Keratinocyte (primary cell): ENCODE measurements at regions not wholly inside any gene's neighbourhood (a gene's known extent, or its start where the extent isn't known, plus 50 kb on each side); places are given as distances from the start of the nearest gene placed in this dataset.

Source experiments
- DNase-seq: peaks from one replicate; pipeline ENCODE4 v3.0.0-alpha.2; 2011; ENCODE audit warnings: low read depth, missing footprints, low spot score
- FAIRE-seq: peaks from 2 replicates; lab custom pipeline; 2011; peaks lifted over from hg19 to GRCh38; lab: Jason Lieb, UNC
- H2AFZ ChIP-seq: 2 replicates; pipeline ENCODE4 v1.6.0; 2012; ENCODE audit warnings: low read length, control low read depth, inconsistent platforms; ENCODE audit not compliant: control insufficient read depth
- H3K27ac ChIP-seq: 2 replicates; pipeline ENCODE4 v1.5.1; 2011; ENCODE audit warnings: low read length; ENCODE audit not compliant: control insufficient read depth, insufficient read depth
- H3K27me3 ChIP-seq: 3 replicates; pipeline ENCODE4 v1.6.0; 2011; ENCODE audit warnings: low read length; ENCODE audit not compliant: control insufficient read depth, insufficient read depth; ENCODE audit errors: extremely low read depth
- H3K36me3 ChIP-seq, 2 experiments: 2 replicates in 1 of 2; 3 replicates in 1 of 2; pipeline ENCODE4 v1.5.1; 2011; ENCODE audit warnings: low read length in 2 of 2, mild to moderate bottlenecking in 1 of 2; ENCODE audit not compliant: control insufficient read depth in 2 of 2, insufficient read depth in 2 of 2; ENCODE audit errors: extremely low read depth in 1 of 2
- H3K4me1 ChIP-seq: 3 replicates; pipeline ENCODE4 v1.5.1; 2011; ENCODE audit warnings: low read length; ENCODE audit not compliant: control insufficient read depth, insufficient read depth; ENCODE audit errors: extremely low read depth
- H3K4me2 ChIP-seq: 3 replicates; pipeline ENCODE4 v1.6.0; 2011; ENCODE audit warnings: low read depth, low read length; ENCODE audit not compliant: control insufficient read depth, insufficient read depth; ENCODE audit errors: extremely low read depth
- H3K4me3 ChIP-seq, 3 experiments: fragments of 200-600 bp in 1 of 3; sonication (generic) in 1 of 3; 2 replicates in 2 of 3; 3 replicates in 1 of 3; pipeline ENCODE4 v1.5.1; 2011 to 2016; ENCODE audit warnings: low read length in 3 of 3, mild to moderate bottlenecking in 3 of 3, control low read depth in 2 of 3, inconsistent platforms in 1 of 3, low read depth in 1 of 3, mixed read lengths in 1 of 3, mixed run types in 1 of 3, moderate library complexity in 1 of 3; ENCODE audit not compliant: control insufficient read depth in 2 of 3, insufficient read depth in 2 of 3; ENCODE audit errors: extremely low read depth in 1 of 3
- H3K79me2 ChIP-seq: 2 replicates; pipeline ENCODE4 v1.6.0; 2012; ENCODE audit warnings: low read length; ENCODE audit not compliant: control insufficient read depth, insufficient read depth
- H3K9ac ChIP-seq: 3 replicates; pipeline ENCODE4 v1.6.0; 2011; ENCODE audit warnings: low read length; ENCODE audit not compliant: control insufficient read depth, insufficient read depth; ENCODE audit errors: extremely low read depth
- H3K9me1 ChIP-seq: 3 replicates; pipeline ENCODE4 v1.6.0; 2011; ENCODE audit warnings: low read length; ENCODE audit not compliant: control insufficient read depth, insufficient read depth; ENCODE audit errors: extremely low read depth
- H3K9me3 ChIP-seq: 2 replicates; pipeline ENCODE4 v1.5.1; 2012; ENCODE audit warnings: low read depth, low read length; ENCODE audit not compliant: control insufficient read depth
- H4K20me1 ChIP-seq: 3 replicates; pipeline ENCODE4 v1.6.0; 2011; ENCODE audit warnings: low read length; ENCODE audit not compliant: control insufficient read depth, insufficient read depth; ENCODE audit errors: extremely low read depth
- EZH2 ChIP-seq: IDR thresholded peaks from one replicate; pipeline ENCODE4 v1.6.1; 2012; ENCODE audit warnings: inconsistent platforms, mild to moderate bottlenecking, low read length, moderate library complexity
- dilution Hi-C: fragments of 300-500 bp; cut with MboI; formaldehyde crosslinking; loops from one replicate; pipeline ENCODE4 v1.7.0; 2020; ENCODE audit warnings: low sequenced_read_pairs; ENCODE audit not compliant: extremely low pct_ligation_motif_present
- TF ChIP-seq, protein P1 (sequence below), 3 experiments: IDR thresholded peaks in 1 of 3; conservative IDR thresholded peaks in 1 of 3; optimal IDR thresholded peaks in 1 of 3; 2 replicates in 2 of 3; 3 replicates in 1 of 3; pipeline versions ENCODE3 to v1.5.1; 2011; ENCODE audit warnings: low read length in 3 of 3, mild to moderate bottlenecking in 3 of 3, moderate library complexity in 2 of 3, control low read depth in 1 of 3, inconsistent platforms in 1 of 3; ENCODE audit not compliant: insufficient read depth in 2 of 3; ENCODE audit errors: extremely low read depth in 1 of 3

DNA sequence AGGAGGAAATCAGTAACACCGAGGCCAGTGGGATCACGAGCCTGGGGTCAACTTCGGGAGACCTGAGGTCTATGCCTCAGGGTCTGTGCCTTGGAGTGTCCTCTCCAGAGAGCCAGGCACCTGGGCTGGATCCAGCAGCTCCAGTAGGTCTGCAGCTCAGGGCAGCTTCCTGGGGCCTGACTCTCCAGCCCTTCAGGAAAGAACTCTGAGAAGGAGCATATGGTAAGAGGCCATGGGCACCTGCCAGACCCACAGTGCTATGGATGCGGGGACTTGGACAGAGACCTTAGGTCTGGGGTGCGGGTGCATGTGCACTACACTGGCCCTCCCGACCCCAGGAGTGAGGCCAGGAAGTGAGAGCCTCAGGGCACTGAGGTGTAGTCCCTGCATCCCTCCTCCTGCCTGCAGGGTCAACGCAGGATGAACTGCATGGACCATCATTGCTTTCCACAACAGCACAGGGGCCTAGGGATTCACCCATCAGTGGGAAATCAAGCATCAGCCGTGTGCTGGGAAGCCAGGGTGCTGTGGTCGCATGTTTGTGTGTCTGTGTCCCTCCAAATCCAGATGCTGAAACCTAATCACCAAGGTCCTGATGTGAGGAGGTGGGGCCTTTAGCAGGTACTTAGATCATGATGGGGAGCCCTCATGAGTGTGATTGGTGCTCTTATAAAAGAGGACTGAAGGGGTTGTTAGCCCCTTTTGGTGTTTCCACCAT is 210.9 kb upstream of the CST7 start:
- no peaks in the 10 kb centered on the region for H3K9me1 ChIP-seq
- FAIRE-seq (no peak), DNase-seq (no peak)
- TF ChIP-seq, protein P1, sequence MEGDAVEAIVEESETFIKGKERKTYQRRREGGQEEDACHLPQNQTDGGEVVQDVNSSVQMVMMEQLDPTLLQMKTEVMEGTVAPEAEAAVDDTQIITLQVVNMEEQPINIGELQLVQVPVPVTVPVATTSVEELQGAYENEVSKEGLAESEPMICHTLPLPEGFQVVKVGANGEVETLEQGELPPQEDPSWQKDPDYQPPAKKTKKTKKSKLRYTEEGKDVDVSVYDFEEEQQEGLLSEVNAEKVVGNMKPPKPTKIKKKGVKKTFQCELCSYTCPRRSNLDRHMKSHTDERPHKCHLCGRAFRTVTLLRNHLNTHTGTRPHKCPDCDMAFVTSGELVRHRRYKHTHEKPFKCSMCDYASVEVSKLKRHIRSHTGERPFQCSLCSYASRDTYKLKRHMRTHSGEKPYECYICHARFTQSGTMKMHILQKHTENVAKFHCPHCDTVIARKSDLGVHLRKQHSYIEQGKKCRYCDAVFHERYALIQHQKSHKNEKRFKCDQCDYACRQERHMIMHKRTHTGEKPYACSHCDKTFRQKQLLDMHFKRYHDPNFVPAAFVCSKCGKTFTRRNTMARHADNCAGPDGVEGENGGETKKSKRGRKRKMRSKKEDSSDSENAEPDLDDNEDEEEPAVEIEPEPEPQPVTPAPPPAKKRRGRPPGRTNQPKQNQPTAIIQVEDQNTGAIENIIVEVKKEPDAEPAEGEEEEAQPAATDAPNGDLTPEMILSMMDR (optimal IDR thresholded peaks at IDR 0.05 in 1 of 3, IDR thresholded peaks at IDR 0.05 in 1 of 3, conservative IDR thresholded peaks at IDR 0.05 in 1 of 3; ENCODE audit: extremely low read depth in 1 of 3, insufficient read depth in 2 of 3, low read length in 3 of 3), result no peak
- no peak for TF ChIP-seq EZH2
- H3K9ac ChIP-seq, result no peak overlapping the region
- H3K4me2 ChIP-seq, result no peak overlapping the region
- no peaks in the 10 kb centered on the region for H3K36me3 ChIP-seq
- no peaks in the 10 kb centered on the region for H4K20me1 ChIP-seq
- no peak overlapping the region for H3K4me3 ChIP-seq
- no peaks in the 10 kb centered on the region for H3K79me2 ChIP-seq
- H3K9me3 ChIP-seq, result no peaks in the 10 kb centered on the region
- H2AFZ ChIP-seq, result no peak overlapping the region
- H3K4me1 ChIP-seq, result no peaks in the 10 kb centered on the region
- peaks cover 4% of the 10 kb centered on the region for H3K27me3 ChIP-seq
- dilution Hi-C loops, result no loop called here
- no peak overlapping the region for H3K27ac ChIP-seq

DNA sequence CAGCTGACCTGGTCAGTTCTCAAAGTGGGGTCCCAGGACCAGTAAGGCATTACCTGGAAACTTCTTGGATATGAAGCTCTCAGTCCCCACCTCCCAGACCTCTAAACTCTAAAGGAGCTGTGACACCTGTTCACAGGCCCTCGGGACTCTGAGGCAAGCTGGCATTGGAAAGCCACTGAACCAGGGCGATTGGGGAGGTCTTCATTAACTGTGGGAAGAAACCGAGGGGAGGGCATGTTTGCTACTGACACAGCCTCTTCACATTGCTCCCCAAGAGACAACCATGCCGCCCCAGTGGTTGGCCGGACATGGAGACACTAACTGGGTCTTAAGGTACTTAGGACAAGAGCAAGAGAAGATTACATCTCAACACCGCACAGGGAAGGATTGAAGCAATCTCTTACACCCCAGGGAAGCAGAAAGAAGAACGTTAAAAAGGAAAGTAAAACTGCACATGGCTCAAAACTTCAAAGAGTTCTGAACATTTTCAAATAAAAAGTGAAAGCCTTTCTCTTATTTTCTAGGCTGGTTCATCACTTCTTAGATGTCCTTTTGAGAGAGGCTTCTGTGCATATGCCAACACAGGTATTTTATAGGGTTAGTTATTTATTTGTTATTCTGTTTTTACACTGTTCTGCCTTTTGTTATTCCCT is 210.0 kb upstream of the CST7 start:
- DNase-seq (no peak), FAIRE-seq (no peak)
- no peak for TF ChIP-seq EZH2
- TF ChIP-seq, protein P1 (optimal IDR thresholded peaks at IDR 0.05 in 1 of 3, IDR thresholded peaks at IDR 0.05 in 1 of 3, conservative IDR thresholded peaks at IDR 0.05 in 1 of 3; ENCODE audit: extremely low read depth in 1 of 3, insufficient read depth in 2 of 3, low read length in 3 of 3), result no peak
- dilution Hi-C loops, result no loop called here
- Histone ChIP-seq H3K4me3 (no peak overlapping the region), H4K20me1 (no peaks in the 10 kb centered on the region), H3K27me3 (peaks cover 8% of the 10 kb centered on the region), H3K79me2 (no peaks in the 10 kb centered on the region), H3K9ac (no peak overlapping the region), H3K36me3 (no peaks in the 10 kb centered on the region), H3K9me1 (no peaks in the 10 kb centered on the region), H2AFZ (no peak overlapping the region), H3K4me2 (no peak overlapping the region), H3K27ac (no peak overlapping the region), H3K9me3 (no peaks in the 10 kb centered on the region), H3K4me1 (no peaks in the 10 kb centered on the region)
